Retinal pigment epithelial cell (primary cell): ENCODE measurements at regions not wholly inside any gene's neighbourhood (a gene's known extent, or its start where the extent isn't known, plus 50 kb on each side); places are given as distances from the start of the nearest gene placed in this dataset.
A peak's percentile ranks its signal among the peaks of the same experiment; 100 is the strongest.

Source experiments
- DNase-seq: peaks from one replicate; pipeline ENCODE4 v3.0.0-alpha.2; 2010; ENCODE audit warnings: low read depth
- H3K4me3 ChIP-seq: 2 replicates; pipeline ENCODE4 v1.5.1; 2011; ENCODE audit warnings: mild to moderate bottlenecking, low read length, control low read depth, moderate library complexity
- CTCF ChIP-seq: conservative IDR thresholded peaks from 2 replicates; pipeline ENCODE4 v1.5.1; 2011; ENCODE audit warnings: low read depth, low read length, control low read depth, inconsistent platforms

- H3K4me3 ChIP-seq, result no peak overlapping the region
- no peak for TF ChIP-seq CTCF
- no peak for DNase-seq
These were observed 1545.1 kb upstream of the PCDH20 start for GRCh38 chr13:62960723-62961122.

GRCh38 chr13:62933809-62934208 lies 1518.2 kb upstream of the PCDH20 start:
- no peak for DNase-seq
- no peak overlapping the region for H3K4me3 ChIP-seq
- no peak for TF ChIP-seq CTCF

GRCh38 chr13:62932256-62932883 lies 1516.7 kb upstream of the PCDH20 start:
- DNase-seq, result no peak
- H3K4me3 ChIP-seq, result no peak overlapping the region
- no peak for TF ChIP-seq CTCF

- DNase-seq, result no peak
- TF ChIP-seq CTCF, result no peak
- H3K4me3 ChIP-seq, result no peak overlapping the region
These were observed 1516.2 kb upstream of the PCDH20 start for GRCh38 chr13:62931853-62932252.

GRCh38 chr13:62924395-62924794 lies 1508.7 kb upstream of the PCDH20 start:
- DNase-seq, result no peak
- no peak for TF ChIP-seq CTCF
- no peak overlapping the region for H3K4me3 ChIP-seq

- H3K4me3 ChIP-seq, result no peak overlapping the region
- TF ChIP-seq CTCF, result no peak
- DNase-seq, result peak; percentile 38
These were observed 1504.5 kb upstream of the PCDH20 start for GRCh38 chr13:62920159-62920558.

GRCh38 chr13:62919491-62919890 lies 1503.8 kb upstream of the PCDH20 start:
- DNase-seq, result no peak
- no peak for TF ChIP-seq CTCF
- H3K4me3 ChIP-seq, result no peak overlapping the region
